ENCODE measurements at regions not wholly inside any gene's neighbourhood (a gene's known extent, or its start where the extent isn't known, plus 50 kb on each side); places are given as distances from the start of the nearest gene placed in this dataset.

DNA sequence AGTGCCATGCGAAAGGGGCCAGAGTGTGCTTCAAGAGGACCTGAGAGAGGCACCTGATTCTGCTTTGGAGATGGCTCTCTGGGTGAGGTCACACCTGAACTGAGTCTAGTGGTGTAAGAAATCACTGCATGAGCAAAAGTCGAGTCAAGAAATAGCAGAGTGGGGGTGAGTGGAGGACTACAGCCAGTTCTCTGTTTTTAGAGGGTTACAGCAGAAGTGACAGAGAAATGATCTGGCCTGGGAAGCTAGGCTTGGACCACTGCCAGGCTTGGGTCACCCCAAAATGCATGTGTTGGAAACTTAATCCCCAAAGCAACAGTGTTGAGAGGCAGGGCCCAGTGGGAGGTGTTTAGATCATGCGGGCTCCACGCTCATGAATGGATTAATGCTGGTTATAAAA, 312.0 kb downstream of the CBLN1 start:
- no peak for TF ChIP-seq POLR2A (IDR thresholded peaks at IDR 0.05)
- no peak for TF ChIP-seq CTCF (IDR thresholded peaks at IDR 0.05)

Measured in esophagus squamous epithelium (tissue), 4 donors.